GM21576 (cell line): ENCODE measurements at regions not wholly inside any gene's neighbourhood (a gene's known extent, or its start where the extent isn't known, plus 50 kb on each side); places are given as distances from the start of the nearest gene placed in this dataset.
"Not testable (repeated sequence)": the region's sequence is repeated elsewhere in the genome, so short reads cannot be mapped to it uniquely, and the experiment has no call there.

Experiments used
- ATAC-seq: cut with Tn5 transposase; IDR thresholded peaks from one replicate; pipeline ENCODE4 v1.9.1; 2021; ENCODE audit warnings: mild to moderate bottlenecking, moderate library complexity; ENCODE audit not compliant: unreplicated experiment

DNA sequence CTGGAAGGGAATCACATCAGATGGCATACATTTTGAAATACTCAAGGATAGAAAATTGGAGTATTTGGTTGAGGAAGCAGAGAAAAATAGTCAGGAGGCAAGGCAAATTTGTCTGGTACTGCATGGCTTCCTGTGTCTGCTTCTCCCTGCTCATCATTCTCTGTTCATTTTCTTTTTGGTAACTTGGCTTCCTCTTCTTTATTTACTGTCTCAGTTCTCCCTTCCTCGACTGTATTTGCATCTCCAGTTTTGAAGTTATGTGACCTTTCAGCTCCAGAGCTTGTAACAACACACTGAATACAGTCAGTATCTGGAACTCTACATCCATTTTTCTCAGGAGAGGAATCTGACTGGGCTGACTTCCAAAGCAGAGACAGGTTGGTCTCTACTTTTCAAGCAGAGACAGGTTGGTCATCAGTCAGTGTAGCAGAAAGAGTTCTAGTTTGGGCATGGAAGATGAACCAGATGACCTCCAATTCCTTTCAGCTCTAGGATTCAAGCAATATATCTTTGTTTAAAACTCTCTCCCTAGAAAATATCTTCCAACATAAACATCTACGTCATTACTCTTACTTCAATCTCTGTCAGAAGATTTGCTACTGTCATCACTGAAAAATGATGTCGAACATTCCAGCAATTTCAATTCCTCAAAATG lies 571.2 kb downstream of the ADGRL2 start:
- no peak for ATAC-seq

DNA sequence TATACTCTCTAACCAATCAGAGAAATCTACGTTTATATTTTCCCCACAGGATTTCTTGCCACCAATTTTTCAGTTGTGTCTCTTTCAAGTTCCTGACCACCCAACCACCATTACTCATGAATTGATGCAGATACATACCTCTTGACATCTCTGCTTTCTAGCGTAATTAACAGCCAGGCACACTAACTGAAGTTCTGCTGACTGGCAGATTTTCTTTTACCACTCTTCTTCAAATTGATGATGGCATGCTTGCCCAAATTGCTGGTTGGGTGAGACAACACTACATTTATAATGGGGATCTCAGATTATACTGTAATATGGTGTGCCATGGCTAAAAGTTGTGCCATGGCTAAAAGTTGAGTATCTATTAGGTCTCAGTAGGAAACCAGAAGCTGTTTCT lies 566.7 kb downstream of the ADGRL2 start:
- ATAC-seq: no peak

DNA sequence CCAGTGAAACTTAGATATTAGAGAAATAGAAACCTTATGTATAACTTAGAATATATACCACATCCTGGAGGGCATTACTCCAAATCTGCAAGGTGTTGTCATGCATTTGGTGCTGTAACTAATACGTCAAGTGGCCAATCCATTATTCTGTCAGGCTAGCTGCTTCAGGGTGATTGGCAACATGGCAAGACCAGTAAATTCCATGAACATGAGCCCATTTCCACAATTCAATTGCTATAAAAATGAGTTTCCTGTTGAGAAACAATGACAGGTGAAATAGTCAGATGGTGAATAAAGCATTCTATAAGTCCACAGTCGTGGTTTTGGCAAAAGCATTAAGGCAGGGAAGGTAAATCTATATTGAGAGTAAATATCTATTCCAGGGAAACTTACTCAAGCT lies 566.0 kb downstream of the ADGRL2 start:
- no peak for ATAC-seq

DNA sequence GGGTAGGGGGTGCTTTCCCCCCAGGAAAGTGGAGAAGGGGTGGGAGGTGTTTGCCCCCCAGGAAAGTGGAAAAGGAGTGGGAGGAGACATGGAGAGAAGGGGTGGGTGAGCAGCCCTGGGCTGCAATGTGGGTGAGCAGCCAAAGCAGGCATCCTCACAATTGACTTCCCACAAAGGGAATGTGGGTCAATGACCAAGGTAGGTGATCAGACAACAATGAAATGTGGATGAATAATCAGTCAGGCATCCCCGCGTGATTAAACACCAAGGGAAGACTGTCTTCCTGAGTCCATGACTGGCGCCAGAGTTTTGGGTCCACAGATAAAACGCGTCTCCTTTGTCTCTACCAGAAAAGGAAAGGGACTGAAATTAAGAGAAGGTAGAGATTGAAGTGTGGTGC lies 558.8 kb downstream of the ADGRL2 start:
- ATAC-seq: not testable (repeated sequence)

DNA sequence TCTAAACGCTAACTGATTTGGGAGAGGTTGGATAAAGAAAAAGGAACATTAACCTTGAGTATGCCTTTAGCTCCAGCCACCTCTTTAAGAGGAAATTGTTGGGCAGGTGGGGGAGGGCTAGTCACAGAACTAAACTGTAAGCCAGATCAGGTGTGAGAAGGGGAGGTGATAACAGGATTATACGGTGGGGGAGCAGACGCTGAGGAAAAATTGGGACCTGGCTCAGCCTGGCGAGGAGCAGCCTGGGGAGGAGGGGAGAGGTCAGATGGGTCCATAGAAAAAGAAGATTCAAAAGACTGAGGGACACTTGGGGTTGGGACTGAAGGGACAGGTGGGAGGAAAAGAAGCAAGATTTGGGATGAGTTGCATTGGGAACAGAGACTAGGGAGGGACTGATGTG lies 558.0 kb downstream of the ADGRL2 start:
- not testable (repeated sequence) for ATAC-seq

DNA sequence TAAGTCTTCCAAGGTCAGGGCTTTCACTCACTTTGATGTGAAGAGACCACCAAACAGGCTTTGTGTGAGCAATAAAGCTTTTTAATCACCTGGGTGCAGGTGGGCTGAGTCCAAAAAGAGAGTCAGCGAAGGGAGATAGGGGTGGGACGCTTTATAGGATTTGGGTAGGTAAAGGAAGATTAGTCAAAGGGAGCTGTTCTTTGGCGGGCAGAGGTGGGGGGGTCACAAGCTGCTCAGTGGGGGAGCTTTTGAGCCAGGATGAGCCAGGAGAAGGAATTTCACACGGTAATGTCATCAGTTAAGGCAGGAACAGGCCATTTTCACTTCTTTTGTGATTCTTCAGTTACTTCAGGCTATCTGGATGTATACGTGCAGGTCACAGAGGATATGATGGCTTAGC lies 553.8 kb downstream of the ADGRL2 start:
- not testable (repeated sequence) for ATAC-seq

DNA sequence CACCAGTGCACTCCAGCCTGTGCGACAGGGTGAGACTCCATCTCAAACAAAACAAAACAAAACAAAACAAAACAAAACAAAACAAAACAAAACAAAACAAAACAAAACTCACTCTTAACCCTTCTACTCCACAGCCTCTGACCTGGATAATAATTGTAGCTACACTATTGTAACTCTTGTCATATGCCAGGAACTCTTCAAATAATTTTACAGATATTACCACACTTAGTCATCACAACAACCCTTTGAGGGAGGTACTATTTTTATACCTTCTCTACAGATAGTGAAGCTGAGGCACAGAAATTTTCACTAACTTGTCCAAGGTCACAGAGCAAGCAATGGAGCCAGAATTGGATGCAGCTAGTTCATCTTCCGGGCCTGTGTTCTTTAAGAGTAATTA lies 547.8 kb downstream of the ADGRL2 start:
- no peak for ATAC-seq

DNA sequence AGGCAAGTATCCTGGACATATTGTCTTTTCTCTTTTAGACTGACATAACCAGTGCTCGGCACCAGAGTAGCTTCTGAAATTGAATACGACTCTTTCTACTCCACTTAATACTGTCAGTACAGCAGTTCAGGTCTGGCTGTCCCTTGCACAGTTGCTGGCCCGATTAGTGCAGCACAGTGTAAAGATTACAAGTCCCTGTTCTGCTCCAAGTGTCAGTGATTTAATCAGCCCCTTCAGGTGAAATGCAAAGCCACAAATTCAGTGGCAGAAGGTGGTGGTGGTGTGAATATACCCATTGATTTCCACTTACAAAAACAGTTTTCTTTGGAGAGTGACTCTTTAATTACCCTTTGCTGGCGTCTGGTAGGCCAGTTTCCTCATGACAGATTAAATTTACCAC lies 545.4 kb downstream of the ADGRL2 start:
- ATAC-seq: no peak

DNA sequence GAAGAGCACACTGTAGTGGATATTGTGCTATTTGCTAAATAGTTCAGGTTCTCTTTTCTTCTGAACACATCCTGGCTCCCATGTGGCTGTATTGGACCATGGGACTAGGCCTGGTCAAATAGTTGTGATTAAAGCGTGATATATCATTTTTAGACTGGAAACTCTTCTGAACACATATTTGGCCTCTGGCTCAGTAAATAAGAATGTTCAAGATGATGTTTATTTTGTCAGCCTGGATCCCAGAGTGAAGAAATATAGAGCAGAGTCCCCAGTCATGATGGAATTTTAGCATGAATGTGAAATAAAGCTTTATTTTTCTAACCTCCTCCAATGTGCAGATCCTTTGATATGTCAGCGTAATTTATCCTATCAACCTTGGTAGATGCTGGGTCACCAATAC lies 542.6 kb downstream of the ADGRL2 start:
- ATAC-seq: no peak

DNA sequence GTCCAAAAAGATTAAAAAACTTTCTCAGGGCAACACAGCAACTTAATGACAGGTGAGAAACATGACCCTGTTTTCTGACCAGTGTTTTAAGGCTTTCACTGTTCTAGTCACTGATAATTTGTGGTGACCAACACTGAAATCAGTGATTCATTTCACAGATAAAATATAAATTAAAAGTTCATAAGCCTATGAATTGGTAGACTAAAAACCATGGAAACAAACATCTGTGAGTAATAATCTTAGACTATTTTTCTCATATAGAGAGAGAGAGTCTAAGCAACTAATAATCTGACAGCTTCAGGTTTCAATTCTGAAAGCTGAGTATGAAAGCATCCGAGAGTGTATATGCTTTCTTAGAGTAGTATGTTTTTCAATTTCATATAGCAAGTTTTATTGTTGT lies 536.9 kb downstream of the ADGRL2 start:
- no peak for ATAC-seq

DNA sequence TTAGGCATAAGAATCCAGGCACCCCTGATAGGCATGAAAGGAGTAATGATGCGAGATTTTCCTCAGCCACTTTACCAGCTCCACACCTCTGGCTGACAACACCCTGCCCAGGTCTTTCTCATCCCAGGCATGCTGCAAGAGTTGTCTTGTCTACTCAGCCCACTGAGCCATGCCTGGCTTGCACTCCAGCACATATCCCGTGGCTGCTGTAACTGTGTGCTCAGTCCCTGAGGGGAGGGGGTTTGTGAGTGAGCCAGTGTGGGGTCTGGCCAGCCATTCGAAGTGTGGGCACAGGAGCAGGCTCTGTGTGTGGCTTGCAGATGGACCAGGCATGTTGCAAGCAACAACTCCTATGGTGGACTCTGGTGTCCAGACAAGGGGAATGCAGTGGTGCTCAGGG lies 529.6 kb downstream of the ADGRL2 start:
- ATAC-seq: no peak

DNA sequence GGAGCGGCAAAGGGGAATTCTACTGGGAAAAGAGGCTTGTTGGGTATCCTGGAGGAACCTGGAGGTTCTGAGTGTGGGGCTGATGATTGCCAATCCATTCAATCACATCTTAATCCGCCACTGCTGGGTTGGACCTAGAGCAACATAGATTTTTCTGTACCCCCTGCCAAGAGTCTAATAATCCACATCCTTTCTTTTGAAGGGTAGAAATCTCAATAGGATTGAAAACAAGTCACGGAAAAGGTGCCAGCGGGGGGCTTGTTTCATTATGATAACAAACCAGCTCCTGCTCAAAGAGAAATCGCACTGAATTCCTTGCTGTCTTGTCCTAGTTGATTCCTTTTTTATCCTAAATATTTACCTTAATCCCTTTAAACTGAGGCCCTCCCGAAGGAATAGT lies 528.5 kb downstream of the ADGRL2 start:
- ATAC-seq: no peak

DNA sequence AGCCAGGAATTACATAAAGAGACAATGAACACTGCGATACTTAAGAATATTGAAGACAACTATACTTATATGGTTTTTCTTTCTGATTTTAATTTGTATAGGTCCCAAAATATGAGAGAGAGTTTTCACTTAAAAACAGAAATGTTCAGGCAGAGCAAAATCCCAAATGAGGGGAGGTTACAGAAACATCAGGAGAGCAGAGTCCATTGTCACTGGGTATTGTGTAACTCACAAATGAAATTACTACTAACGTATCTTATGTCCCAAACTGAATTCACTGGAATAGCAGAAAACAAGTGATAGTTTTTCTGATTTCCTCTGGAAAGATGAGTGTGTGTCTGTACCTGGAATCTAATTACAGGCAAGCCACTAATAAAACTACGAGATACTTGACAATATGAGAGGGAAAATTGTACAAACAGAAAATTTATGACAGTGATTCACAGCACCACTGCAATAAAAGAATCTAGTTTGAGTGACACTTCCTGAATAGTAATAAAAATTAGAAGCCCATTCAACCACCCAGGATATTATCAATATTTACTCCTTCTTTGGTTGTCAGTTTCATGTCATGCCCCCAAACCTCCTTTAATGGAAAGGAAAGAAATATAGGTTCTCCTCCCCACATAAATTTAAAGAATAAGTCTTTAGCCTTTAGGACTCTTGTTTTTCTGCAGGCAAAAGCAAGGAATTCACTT lies 522.6 kb downstream of the ADGRL2 start:
- ATAC-seq: no peak

DNA sequence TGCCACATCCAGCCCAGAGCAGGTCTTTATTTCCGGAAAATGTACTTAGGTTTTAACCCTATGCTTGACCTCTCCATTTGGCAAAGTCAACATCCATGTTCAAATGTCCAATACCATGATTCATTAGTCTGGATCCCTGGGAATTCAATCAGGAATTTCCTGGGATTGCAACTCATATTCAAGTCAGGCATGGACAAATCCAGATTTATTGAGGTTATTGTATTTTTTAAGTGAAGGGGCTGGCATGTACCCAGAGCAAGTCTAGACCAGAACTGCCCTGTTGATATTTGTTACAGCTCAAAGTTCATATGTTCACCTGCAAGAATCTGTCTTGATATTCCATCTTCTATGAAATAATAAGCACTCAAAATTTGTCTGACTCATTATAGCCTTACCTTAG lies 521.1 kb downstream of the ADGRL2 start:
- ATAC-seq: no peak

DNA sequence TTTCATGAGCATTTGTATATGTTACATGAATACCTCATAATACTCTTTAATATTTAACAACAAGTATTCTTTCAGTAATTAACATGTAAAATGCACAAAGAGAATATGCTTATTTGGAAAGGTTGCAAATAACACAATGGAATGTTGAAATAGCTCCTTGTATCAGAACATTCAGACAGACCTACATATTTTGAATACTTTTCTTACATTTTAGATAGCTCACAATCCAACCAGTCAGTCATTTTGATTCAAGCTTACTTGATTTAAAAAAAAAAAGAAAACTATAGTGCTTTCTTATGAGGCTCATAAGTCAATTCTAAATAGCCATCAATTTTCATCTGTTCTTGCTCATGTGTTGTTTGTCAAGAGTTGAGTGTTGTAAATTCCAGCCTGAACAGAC lies 518.8 kb downstream of the ADGRL2 start:
- ATAC-seq: no peak

DNA sequence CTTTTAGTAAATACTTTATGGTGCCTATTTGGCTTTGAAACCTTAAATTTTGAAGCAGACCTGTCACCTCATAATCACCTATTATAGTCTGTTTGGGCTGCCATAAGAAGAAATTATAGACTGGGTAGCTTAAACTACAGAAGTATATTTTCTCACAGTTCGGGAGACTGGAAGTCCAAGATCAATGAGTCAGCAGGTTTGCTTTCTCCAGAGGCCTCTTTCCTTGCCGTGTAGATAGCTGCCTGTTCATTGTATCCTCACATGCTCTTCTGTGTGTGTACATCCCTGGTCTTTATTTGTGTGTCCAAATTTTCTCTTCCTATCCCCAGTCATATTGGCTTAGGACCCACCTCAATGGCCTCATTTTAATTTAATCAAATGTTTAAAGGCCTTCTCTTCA lies 518.2 kb downstream of the ADGRL2 start:
- no peak for ATAC-seq

DNA sequence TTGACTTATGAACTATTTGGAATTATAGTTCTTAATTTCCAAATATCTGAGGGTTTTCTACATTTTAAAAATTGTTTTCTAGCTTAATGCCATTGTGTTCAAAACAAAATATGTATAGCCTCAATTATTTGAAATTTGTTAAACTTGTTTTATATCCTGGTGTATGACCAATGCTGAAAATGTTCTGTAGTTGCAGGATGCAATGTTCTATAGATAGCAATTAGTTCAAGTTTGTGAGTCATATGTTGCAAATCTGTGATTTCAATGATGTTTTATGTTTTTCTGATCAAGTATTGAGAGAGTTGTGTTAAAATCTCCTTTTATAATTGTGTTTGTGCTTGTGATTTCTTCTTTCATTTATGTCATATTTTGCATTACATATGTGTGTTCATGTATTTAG lies 517.5 kb downstream of the ADGRL2 start:
- ATAC-seq: no peak

DNA sequence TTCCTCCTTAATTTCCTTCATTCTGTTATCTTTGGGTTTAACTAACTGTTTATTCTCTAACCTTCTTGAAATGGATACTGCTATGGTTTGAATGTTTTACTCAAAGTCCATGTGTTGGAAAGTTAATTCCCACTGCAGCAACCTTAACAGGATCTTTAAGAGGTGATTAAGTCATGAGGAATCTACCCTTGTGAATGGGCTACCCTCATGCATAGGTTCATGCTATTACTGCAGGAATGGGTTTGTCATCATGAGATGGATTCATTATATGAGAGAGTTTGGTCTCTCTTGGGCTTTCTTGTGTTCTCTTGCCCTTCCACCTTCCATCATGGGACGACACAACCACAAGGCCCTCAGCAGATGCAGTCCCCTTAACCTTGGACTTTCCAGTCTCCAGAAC lies 516.9 kb downstream of the ADGRL2 start:
- ATAC-seq: no peak

DNA sequence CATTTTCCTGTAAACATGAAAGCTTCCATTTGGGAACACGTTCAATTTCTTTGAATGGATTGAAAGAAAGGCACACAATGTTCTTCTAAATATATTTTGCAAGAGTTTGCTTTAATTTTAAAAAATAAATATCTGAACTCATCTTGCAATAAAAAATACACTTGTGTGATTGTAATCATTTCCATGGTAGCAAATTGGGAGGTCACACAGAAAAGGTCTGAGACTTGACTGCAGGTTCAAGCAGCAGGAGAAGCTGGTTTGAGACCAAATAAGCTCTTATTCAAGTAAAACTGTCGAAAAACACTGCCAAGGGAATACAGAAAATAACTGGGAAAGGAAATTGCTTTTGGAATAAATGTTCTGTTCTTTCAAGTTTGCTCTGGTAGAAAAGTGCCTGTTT lies 498.9 kb downstream of the ADGRL2 start:
- ATAC-seq: no peak

DNA sequence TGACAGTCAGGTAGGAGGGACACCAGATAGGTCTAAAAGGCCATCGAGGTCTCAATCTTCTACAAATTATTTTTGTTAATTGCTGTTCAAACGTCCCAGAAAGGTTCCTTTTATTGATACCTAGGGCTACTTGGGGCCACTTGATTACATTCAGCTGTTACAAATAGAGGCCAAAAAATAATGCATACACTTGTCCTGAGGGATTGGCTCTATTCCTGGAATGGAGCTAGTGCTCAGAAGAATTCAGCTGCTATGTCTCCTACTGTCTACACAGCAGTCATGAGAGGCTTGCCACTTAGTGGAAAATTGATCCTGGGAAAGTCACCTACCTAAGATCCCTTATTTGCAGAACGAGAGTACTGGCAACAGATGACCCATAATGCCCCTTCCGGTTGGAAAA lies 498.3 kb downstream of the ADGRL2 start:
- no peak for ATAC-seq

DNA sequence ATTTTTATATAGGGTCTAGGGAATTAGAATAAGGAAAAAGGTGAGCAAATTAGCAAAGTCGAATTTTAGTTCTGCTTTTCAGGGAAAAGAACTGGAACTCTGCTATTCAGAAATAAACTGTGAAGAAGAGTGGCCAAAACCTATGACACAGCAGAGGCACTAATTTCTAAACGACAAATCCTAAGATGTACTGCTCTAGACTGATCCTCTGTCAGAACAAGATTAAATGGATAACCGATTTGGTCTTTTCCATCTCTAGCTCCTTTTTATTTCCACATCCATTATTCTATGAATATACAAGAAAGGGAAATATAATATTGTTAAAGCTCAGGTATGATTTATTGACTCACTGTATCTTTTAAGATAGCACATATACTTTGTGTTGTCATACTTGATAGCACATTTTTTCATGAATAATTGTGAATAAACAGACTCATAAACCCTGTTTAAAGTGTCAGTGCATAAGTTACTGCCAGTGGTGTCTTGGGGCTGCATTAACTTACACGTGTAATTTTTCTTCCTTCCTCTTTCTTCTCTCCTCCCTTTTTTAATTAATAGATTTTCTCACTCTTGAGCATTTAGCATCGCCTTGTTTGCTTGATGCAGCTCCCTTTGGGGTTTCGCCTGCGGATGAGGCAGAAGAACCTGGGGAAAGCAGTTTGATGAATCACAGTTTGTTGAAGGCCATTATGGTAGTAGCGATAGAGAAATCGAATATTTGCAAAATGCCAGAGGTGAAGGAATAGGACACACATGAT lies 496.6 kb downstream of the ADGRL2 start:
- ATAC-seq: no peak

DNA sequence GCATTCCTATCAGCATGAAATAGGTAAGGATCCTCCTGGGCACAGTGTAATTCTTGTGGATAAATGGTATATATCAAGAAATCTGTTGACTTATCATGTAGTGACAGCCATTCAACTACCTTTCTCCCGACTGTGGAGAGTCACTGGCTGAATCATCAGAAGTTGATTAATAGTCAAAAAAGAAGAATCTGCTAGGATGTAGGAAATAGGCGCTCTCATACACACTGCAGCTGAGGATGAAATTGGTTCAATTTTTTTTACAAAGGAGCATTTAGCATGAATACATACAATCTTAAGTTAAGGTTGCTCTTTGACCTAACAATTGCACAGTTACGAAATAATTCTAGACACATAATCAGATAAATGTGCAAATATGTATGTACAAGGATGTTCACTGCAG lies 486.8 kb downstream of the ADGRL2 start:
- no peak for ATAC-seq
